Cerebellar cortex (tissue), 1 donor: ENCODE measurements at regions not wholly inside any gene's neighbourhood (a gene's known extent, or its start where the extent isn't known, plus 50 kb on each side); places are given as distances from the start of the nearest gene placed in this dataset.

Source experiments
- DNase-seq: peaks from one replicate; pipeline ENCODE4 v3.0.0-alpha.2; 2015; ENCODE audit warnings: low spot score

DNA sequence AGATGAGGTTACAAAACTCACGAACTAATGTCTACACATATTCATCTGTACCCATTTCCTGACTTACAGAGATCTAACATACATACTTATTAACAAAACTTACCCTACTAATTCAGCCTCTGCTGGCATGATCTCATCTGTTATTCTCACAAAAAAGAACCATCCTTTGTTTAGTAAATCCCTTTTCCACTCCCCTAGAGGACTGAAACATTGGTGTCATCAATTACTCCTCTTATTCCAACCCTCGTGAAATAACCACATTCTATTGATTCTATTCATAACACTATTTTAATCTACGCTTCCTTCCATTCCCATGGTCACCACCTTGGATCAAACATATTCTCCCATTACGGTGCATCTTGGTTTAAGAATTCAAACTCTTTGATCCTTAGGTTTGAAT is 505.9 kb downstream of the SI start:
- DNase-seq: no peak

DNA sequence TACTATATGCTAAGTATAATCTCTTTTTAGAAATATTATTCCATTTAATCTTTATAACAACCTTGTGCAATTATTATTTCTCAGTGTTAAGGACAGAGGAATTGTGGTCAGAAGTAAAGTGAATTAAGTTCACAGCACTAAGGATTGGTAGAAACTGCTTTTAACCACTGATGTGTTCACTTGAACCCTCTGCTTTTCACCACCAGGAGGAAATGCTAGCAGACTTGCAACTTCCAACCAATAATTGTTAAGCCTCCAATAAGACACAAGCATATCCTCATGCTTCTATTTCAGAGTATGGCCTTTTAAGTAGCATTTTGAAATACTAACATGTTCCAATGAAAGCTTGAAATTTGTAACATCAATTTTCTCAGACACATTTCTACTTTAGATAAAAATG is 527.4 kb downstream of the SI start:
- DNase-seq: no peak

DNA sequence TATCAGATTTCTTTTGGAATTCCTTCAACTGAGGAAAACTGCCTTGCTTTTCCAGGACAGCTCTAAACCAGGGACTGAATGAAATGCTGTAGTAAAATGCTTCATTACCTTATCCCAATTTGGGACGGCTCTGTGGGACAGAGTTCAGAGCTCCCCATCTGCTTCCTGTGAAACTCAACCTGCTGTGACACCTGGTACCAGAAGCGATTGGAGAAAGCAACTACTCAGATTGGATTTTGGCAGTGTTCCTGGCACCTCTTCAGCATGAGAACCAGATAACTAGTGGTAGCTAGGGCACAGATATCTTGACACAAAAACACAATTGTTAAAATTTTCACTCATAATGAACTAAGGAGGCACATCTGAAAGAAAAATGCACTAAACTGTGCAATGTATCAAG is 539.1 kb downstream of the SI start:
- no peak for DNase-seq

GRCh38 chr3:164537485-164537884 is 540.8 kb downstream of the SI start:
- DNase-seq: no peak

- DNase-seq: no peak
These were observed 545.0 kb downstream of the SI start for GRCh38 chr3:164533275-164533674.

GRCh38 chr3:164526250-164526649 is 552.0 kb downstream of the SI start:
- no peak for DNase-seq

DNA sequence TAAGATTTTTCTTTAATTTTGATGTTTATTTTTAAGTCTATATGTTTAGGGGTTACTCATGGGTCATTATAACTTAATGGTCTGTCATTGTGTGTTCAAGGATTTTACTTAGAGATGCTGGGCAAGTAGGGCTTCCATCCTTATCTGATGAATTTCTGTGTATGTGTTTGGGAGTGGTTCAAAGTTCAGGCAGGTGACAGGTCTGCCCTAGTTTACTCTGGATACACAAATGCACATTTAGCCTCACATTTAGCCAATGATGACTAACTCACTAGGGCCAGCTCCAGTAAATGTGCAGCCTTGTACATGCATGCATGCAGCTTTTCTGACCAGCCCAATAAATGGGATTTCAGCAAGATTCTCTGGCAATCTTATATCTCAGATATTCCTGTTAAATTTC is 554.1 kb downstream of the SI start:
- no peak for DNase-seq

GRCh38 chr3:164522073-164522763 is 556.1 kb downstream of the SI start:
- no peak for DNase-seq

DNA sequence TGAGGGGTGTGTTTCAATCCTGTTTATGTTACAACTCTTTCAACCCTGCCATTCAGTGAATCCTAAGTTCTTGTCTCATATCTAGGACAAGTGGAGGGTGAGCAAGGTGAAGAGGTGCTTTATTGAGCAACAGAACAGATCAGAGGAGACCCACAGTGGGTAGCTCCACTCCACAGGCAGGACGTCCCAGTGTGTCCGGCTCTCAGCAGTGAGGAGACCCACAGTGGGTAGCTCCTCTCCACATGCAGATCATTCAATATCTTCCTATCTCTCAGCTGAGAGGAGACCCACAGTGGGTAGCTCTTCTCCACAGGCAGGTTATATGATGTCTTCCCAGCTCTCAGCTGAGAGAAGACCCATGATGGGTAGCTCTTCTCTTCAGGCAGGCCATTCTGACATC is 556.7 kb downstream of the SI start:
- DNase-seq: no peak

DNA sequence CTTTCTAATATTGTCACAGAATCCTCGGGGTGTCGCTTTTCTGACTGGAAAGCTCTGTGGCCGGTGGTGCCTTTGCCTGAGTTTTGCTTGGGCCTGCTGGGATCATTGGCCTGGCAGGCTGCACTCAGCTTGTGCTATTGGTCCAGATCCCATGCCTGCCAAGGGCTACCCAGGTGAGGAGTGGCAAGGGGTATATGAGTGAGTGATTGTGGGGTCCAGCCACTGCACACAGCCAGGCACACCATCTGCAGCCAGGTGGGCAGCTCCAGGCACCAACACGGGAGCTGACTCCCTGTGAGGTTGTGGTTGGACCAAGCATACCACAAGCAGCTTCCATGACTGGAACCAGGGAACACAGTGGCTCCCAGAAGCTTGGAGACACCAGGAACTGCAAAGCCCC is 557.2 kb downstream of the SI start:
- DNase-seq: no peak

DNA sequence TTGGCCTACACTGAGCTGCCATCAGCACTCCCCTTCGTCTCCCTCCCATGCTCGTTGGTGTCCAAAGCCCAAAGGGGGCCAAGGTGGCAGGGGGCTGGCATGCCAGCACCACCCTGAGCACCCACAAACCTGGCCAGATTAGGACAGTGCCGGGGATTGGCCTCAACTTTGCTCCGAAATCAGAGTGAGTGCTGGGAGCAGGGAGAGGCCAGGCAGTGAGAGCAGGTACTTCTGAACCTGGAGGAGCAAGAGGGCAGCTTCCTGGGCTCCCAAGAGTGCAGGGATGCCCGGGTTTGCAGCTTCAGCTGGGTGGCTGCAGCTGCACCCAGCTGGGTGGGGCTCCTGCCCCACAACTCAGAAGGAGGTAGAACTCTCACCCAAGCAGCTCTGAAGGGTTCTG is 563.0 kb downstream of the SI start:
- DNase-seq: no peak

DNA sequence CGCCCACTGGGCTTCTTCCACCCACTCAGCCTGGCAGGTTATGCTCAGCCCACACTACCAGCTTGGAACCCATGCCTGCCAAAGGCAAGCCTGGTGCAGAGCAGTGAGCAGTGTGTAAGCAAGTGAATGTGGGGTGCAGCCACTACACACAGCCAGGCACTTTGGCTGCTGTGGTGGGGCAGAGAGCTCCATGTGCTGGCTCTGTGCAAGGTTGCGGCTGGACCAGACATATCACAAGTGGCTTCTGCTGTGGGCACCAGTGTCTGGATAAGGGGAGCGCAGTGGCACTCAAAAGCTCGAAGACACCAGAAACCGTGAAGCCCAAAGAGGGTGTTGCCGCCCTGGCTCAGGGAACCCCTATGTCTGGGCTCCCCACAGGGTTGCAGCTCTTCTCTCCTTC is 563.7 kb downstream of the SI start:
- DNase-seq: no peak

- DNase-seq: no peak
These were observed 570.4 kb downstream of the SI start for GRCh38 chr3:164507886-164508285.

- no peak for DNase-seq
These were observed 579.4 kb downstream of the SI start for GRCh38 chr3:164498917-164499316.

- DNase-seq: no peak
These were observed 589.4 kb downstream of the SI start for GRCh38 chr3:164488893-164489292.

GRCh38 chr3:164486150-164486549 is 592.1 kb downstream of the SI start:
- no peak for DNase-seq

DNA sequence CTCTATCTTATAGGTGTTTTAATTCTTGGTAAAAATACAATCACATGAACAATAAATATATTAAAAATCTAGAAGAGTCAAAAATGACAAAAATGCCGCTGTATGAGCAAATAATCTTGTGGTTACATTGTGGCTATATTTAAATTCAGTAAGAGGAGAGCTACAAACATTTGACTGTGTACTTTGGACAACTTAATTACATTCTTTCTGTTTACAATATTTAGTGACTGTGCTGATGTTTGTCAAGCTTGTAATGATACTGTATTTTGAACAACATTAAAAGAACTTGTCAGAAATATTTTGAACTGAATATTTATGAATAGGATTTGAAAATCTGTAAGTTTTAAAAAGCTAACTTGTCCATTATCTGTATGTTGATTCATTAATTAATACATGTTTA is 598.3 kb downstream of the SI start:
- no peak for DNase-seq

- no peak for DNase-seq
These were observed 598.9 kb downstream of the SI start for GRCh38 chr3:164479406-164479805.

- no peak for DNase-seq
These were observed 600.0 kb downstream of the SI start for GRCh38 chr3:164478323-164478722.

- no peak for DNase-seq
These were observed 600.9 kb downstream of the SI start for GRCh38 chr3:164477403-164477802.

DNA sequence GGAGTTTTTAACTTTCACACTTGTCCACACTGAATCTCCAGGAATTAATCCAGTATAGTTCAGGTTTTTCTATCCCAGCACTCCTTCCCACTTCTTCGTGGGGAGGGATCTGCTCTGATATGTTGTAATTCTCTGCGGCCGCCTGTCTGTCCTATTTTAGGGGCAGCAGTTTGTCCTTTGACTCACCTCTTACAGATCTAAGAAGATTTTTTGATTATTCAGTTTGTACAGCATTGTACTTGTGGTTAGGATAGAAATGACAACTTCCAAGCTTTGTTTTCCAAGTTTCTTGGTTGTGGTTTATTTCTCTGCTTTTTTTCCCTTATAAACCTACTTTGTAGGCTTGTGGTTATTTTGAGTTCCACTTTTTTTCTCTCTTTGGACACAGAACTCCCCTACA is 601.7 kb downstream of the SI start:
- no peak for DNase-seq

DNA sequence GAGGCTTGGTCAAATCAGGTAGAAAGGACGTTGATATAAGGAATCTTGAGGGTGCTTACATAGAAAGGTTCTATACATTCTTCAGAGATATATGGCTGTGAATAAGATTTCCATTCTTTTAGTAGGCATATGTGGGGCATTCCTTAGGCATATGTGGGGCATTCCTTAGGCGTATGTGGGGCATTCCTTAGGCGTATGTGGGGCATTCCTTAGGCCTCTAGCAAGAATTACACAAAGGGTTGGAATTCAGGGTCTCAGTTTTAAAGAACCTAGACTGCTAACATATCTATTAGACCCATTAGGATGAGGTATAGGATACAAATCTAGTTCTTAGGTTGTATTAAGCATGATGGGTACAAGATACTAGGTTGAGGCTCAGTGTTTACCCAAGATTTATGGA is 607.8 kb downstream of the SI start:
- no peak for DNase-seq

DNA sequence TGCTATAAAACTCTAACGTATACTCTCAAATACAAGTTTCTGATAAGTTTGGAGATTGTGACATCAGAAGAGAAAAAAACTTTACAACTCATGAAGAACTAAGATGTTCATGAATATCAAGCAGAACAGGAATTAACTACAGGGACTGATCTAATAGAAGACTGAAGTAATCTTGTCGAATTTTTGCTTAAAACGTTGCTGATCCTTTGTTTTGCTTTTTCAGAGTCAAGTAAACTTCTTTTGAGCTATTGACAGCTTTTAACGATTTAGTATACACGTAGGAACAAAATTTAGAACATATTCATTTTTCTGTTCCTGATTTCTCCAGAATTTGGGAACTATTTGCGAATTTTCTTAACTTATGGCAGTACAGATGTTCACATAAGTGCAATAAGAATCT is 610.2 kb downstream of the SI start:
- no peak for DNase-seq

GRCh38 chr3:164467007-164467406 is 611.3 kb downstream of the SI start:
- DNase-seq: no peak

- DNase-seq: no peak
These were observed 613.1 kb downstream of the SI start for GRCh38 chr3:164465172-164465571.
